HFF-Myc (cell line): ENCODE measurements at regions not wholly inside any gene's neighbourhood (a gene's known extent, or its start where the extent isn't known, plus 50 kb on each side); places are given as distances from the start of the nearest gene placed in this dataset.

Source experiments
- DNase-seq: peaks from one replicate; pipeline ENCODE4 v3.0.0-alpha.2; 2011; ENCODE audit warnings: low read depth; ENCODE audit errors: extremely low read depth
- H3K4me3 ChIP-seq: replicated peaks from 2 replicates; pipeline ENCODE4 v1.5.1; 2011; ENCODE audit warnings: low read depth, mild to moderate bottlenecking, control low read depth, low read length
- CTCF ChIP-seq: IDR thresholded peaks from 2 replicates; pipeline ENCODE4 v1.5.1; 2012; ENCODE audit warnings: mild to moderate bottlenecking, low read depth, low read length, control low read depth; ENCODE audit errors: missing control alignments

GRCh38 chr12:30021051-30021833 lies 237.5 kb upstream of the TMTC1 start:
- peak; percentile 5 for DNase-seq
- no peak overlapping the region for H3K4me3 ChIP-seq
- TF ChIP-seq CTCF = no peak

- no peak overlapping the region for H3K4me3 ChIP-seq
- no peak for DNase-seq
- TF ChIP-seq CTCF = no peak
These were observed 235.8 kb upstream of the TMTC1 start for GRCh38 chr12:30019366-30020140.

- no peak for DNase-seq
- TF ChIP-seq CTCF = no peak
- H3K4me3 ChIP-seq = no peak overlapping the region
These were observed 232.9 kb upstream of the TMTC1 start for GRCh38 chr12:30016540-30017055.

DNA sequence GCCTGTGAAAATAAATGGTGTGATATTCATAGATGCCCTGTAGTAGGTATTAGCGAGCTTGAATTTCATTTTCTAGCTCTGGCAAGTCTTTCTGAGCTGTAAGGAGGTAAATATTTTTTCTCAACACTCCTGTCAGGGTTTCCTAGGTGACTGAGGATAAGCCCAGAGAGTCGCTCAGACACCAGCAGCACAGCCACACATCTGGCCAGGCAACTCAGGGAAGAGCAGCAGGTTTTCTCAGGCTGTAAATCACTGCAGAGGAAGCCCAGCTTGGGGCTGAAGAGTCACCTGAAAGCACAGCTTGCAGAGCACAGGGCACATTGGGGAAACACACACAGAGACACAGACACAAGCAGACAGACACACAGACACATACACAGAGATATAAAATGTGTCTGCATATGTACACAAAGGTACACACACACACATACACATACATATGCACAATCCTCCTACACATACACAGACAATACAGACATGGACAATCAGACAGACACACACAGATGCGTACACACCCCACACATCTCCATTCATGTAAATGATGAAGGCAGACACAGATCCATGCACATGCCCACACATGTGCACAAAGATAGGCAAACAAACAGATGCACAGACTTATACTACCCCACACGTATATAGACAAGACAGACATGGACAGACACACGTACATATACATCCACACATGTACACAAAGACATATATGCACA lies 232.0 kb upstream of the TMTC1 start:
- TF ChIP-seq CTCF = no peak
- no peak for DNase-seq
- H3K4me3 ChIP-seq = no peak overlapping the region

GRCh38 chr12:30014991-30015390 lies 231.2 kb upstream of the TMTC1 start:
- no peak for DNase-seq
- H3K4me3 ChIP-seq = no peak overlapping the region
- TF ChIP-seq CTCF = no peak

- TF ChIP-seq CTCF = no peak
- DNase-seq = no peak
- H3K4me3 ChIP-seq = no peak overlapping the region
These were observed 229.2 kb upstream of the TMTC1 start for GRCh38 chr12:30012816-30013450.
